ENCODE measurements at regions not wholly inside any gene's neighbourhood (a gene's known extent, or its start where the extent isn't known, plus 50 kb on each side); places are given as distances from the start of the nearest gene placed in this dataset.

DNA sequence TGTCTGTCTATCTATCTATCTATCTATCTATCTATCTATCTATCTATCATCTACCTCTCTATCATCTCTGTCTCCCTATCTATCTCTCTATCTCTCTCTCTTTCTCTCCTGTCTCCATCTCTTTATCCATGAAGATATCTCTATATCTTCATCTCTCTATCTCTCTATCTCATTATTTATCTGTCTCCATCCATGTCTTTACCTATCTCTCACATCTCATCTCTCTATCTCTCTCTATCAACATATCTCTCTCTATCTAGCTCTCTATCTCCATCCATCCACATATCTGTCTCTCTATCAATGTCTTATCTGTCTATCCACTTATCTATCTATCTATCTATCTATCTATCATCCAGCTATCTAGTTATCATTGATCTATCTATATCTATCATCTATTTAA is 292.1 kb upstream of the IRX2 start:
- TF ChIP-seq CREB1 (IDR thresholded peaks at IDR 0.05) (no peak), SAP30 (IDR thresholded peaks at IDR 0.05; ENCODE audit: insufficient read depth, insufficient replicate concordance, low read length) (no peak), HDAC2 (IDR thresholded peaks at IDR 0.05; ENCODE audit: borderline replicate concordance in 1 of 2, low read depth in 2 of 2, low read length in 2 of 2) (no peak), CHD2 (IDR thresholded peaks at IDR 0.05; ENCODE audit: low read length) (no peak), KDM1A (IDR thresholded peaks at IDR 0.05; ENCODE audit: borderline replicate concordance, low read length) (no peak), KDM4A (IDR thresholded peaks at IDR 0.05; ENCODE audit: low read depth, low read length, severe bottlenecking) (no peak), NANOG (IDR thresholded peaks at IDR 0.05; ENCODE audit: insufficient read depth, low read depth, low read length, poor library complexity, severe bottlenecking) (no peak), PHF8 (conservative IDR thresholded peaks at IDR 0.05; ENCODE audit: low read depth, low read length) (no peak)
- no peak overlapping the region for H2BK12ac ChIP-seq (ENCODE audit: low read depth, low read length)
- H2BK15ac ChIP-seq (ENCODE audit: low read length) = no peak overlapping the region
- no peak overlapping the region for H3K4me3 ChIP-seq (ENCODE audit: extremely low read depth in 1 of 4, insufficient read depth in 2 of 4, low read depth in 3 of 4, low read length in 4 of 4)
- H3K56ac ChIP-seq (replicated peaks; ENCODE audit: insufficient read length, low read depth, low read length) = no peak overlapping the region
- ChIA-PET POLR2A (ENCODE audit: partially characterized antibody) (no interaction called here), CTCF (ENCODE audit: partially characterized antibody) (interaction anchor here (0.6 to 0.9 kb wide), 3 partner anchors 10 to 1656 kb away, joined by 3 to 4 read pairs (median 3); no protein-coding TSS in a partner anchor)
- FAIRE-seq = no peak
- no peak overlapping the region for H4K8ac ChIP-seq (ENCODE audit: extremely low read depth, insufficient read depth, low read length)
- no peak overlapping the region for H3K18ac ChIP-seq (ENCODE audit: extremely low read depth, low read length)
- no peaks in the 10 kb centered on the region for H4K20me1 ChIP-seq (replicated peaks in 1 of 2; ENCODE audit: control insufficient read depth in 1 of 2, insufficient read depth in 2 of 2, low read length in 2 of 2)
- H2AK5ac ChIP-seq (ENCODE audit: low read depth, low read length) = no peak overlapping the region
- no peak overlapping the region for H3K4me2 ChIP-seq (ENCODE audit: insufficient read depth in 1 of 2, low read depth in 2 of 2, low read length in 2 of 2)
- no peak overlapping the region for H3K14ac ChIP-seq (ENCODE audit: insufficient read length)
- H3K79me2 ChIP-seq (ENCODE audit: control insufficient read depth in 1 of 2, insufficient read depth in 2 of 2, low read length in 2 of 2) = no peaks in the 10 kb centered on the region
- no peak overlapping the region for H2AFZ ChIP-seq (ENCODE audit: low read length)
- H3K23ac ChIP-seq (ENCODE audit: insufficient read length) = no peak overlapping the region
- DNase-seq (ENCODE audit: low read depth in 1 of 2, low spot score in 2 of 2) = no peak
- H3K36me3 ChIP-seq (ENCODE audit: control insufficient read depth in 2 of 4, insufficient read depth in 4 of 4, low read length in 3 of 4) = no peaks in the 10 kb centered on the region
- no peak overlapping the region for H2BK20ac ChIP-seq (ENCODE audit: low read length)
- no peaks in the 10 kb centered on the region for H3K23me2 ChIP-seq (ENCODE audit: low read depth, low read length)
- H3K9me3 ChIP-seq (ENCODE audit: insufficient read depth in 2 of 2, low read depth in 1 of 2, low read length in 1 of 2) = no peaks in the 10 kb centered on the region
- H3K27me3 ChIP-seq (replicated peaks in 1 of 4; ENCODE audit: control insufficient read depth in 3 of 4, extremely low read depth in 1 of 4, insufficient read depth in 3 of 4, low read length in 3 of 4) = no peaks in the 10 kb centered on the region
- H3K4ac ChIP-seq (replicated peaks; ENCODE audit: insufficient read length, low read depth, low read length) = no peak overlapping the region
- no peak overlapping the region for H3K27ac ChIP-seq (ENCODE audit: low read depth, low read length)
- H3K4me1 ChIP-seq (replicated peaks in 1 of 4; ENCODE audit: control insufficient read depth in 3 of 4, insufficient read depth in 4 of 4, low read length in 3 of 4) = no peaks in the 10 kb centered on the region
- H4K5ac ChIP-seq (ENCODE audit: insufficient read length, low read depth, low read length) = no peak overlapping the region
- H4K91ac ChIP-seq (replicated peaks; ENCODE audit: insufficient read length, low read length) = no peak overlapping the region
- no peak overlapping the region for H2BK5ac ChIP-seq (ENCODE audit: low read depth, low read length)
- no peak overlapping the region for H2BK120ac ChIP-seq (replicated peaks; ENCODE audit: low read depth, low read length)
- H3K79me1 ChIP-seq (ENCODE audit: low read depth, low read length) = no peaks in the 10 kb centered on the region
- H3K9ac ChIP-seq (replicated peaks in 1 of 4; ENCODE audit: extremely low read depth in 1 of 4, low read depth in 3 of 4, low read length in 3 of 4) = no peak overlapping the region
